Fibroblast of pulmonary artery (primary cell): ENCODE measurements at regions not wholly inside any gene's neighbourhood (a gene's known extent, or its start where the extent isn't known, plus 50 kb on each side); places are given as distances from the start of the nearest gene placed in this dataset.
A peak's percentile ranks its signal among the peaks of the same experiment; 100 is the strongest.
"Not testable (repeated sequence)": the region's sequence is repeated elsewhere in the genome, so short reads cannot be mapped to it uniquely, and the experiment has no call there.

ENCODE experiments used
- DNase-seq: peaks from one replicate; pipeline ENCODE4 v3.0.0-alpha.2; 2010; ENCODE audit warnings: low read depth
- H3K4me3 ChIP-seq: replicated peaks from 2 replicates; pipeline ENCODE4 v1.5.1; 2011; ENCODE audit warnings: low read depth, mild to moderate bottlenecking, control low read depth, low read length, moderate library complexity
- TF ChIP-seq, protein P1 (sequence below): IDR thresholded peaks from 2 replicates; pipeline ENCODE4 v1.5.1; 2011; ENCODE audit warnings: mild to moderate bottlenecking, control low read depth, low read length, inconsistent platforms; ENCODE audit errors: missing control alignments

DNA sequence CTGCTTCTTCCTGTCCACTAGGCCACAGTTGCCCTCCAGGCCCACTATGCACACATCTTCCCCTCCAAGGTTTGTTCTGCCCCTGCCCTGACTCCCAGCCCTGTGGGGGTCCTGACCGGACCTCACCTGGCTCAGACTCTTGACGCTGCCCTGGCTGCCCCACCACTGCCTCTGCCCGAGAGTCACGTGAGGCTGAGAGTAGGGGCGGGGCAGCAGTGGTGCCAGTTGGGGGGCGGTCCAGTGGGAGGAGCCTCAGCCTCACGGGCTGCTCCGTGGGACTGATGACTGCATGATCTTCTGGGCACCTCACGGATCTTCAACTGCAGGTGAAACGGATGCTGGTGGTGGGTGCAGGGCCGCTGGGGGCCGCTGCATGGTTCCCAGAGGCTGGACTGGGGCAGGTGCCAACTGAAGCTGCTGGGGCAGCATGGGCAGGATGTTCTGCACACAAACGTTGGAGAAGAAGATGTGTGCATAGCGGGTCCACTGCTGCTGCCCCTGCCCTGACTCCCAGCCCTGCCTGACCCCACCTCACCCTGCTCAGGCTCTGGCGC, 77.6 kb downstream of the HHIPL2 start:
- not testable (repeated sequence) for DNase-seq, H3K4me3 ChIP-seq

DNA sequence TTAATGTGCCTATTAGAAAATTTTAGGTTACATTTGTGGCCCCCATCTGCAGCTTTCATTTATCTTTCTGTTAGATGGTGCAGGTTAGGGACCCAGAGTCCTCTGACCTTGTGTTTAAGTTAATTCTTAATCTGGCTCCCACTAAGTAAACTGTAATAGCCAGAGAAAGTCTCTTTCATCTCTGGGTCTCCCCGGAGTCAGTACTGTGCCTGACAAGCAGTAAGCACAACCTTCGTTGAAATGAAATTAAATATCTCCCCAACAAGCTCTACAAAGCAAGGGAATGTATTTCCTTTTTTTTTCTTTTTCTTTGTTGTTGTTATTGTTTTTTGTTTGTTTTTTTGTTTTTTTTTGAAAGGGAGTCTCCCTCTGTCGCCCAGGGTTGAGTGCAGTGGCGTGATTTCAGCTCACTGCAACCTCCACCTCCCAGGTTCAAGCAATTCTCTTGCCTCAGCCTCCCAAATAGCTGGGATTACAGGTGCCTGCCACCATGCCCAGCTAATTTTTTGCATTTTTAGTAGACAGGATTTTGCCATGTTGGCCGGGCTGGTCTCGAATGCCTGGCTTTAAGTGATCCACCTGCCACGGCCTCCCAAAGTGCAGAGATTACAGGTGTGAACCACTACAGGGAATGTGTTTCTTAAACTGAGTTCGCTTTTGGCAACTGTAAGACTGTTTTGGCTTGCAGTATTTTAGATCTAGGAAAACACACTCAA, 81.6 kb downstream of the HHIPL2 start:
- no peak overlapping the region for H3K4me3 ChIP-seq
- TF ChIP-seq, protein P1, sequence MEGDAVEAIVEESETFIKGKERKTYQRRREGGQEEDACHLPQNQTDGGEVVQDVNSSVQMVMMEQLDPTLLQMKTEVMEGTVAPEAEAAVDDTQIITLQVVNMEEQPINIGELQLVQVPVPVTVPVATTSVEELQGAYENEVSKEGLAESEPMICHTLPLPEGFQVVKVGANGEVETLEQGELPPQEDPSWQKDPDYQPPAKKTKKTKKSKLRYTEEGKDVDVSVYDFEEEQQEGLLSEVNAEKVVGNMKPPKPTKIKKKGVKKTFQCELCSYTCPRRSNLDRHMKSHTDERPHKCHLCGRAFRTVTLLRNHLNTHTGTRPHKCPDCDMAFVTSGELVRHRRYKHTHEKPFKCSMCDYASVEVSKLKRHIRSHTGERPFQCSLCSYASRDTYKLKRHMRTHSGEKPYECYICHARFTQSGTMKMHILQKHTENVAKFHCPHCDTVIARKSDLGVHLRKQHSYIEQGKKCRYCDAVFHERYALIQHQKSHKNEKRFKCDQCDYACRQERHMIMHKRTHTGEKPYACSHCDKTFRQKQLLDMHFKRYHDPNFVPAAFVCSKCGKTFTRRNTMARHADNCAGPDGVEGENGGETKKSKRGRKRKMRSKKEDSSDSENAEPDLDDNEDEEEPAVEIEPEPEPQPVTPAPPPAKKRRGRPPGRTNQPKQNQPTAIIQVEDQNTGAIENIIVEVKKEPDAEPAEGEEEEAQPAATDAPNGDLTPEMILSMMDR = no peak
- no peak for DNase-seq

DNA sequence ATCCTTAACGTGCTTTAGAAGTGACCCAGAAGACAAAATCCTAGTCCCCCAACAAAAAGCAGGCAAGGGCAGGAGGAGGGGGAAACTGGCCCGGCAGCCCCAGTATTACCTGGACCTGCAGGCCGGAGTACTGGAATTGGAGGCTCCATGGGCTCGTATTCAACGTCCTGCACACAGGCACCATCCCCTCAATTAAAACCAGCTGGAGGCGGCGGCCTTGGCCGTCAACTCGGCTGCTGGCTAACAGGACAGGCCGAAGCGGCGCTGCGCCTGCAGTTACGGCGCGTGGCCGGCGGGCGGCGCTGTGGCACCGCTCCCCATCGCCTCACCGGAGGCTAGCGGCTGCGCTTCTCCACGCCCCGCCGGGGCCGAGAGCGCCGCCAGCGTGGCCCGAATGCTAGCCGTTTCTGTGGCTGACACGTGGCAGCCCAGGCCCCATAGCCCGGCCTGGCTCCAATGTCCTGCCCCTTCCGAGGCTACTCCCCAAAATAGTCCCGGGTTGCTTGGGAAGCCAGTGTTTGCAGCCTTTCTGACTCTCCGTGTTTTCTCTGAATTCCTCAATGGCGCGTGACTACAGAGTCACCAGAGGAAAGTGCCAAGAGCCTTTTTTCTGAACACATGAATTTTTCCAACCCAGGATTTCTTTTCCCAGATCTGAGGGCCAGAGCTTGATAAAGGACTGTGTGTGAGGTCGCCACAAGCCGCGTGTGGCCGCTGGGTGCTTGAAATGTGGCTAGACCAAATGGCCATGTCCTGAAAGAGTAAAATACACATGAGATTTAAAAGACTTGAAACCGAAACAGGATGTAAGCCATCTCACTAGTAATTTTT, 82.5 kb downstream of the HHIPL2 start:
- H3K4me3 ChIP-seq = peak overlapping the region; percentile 52
- TF ChIP-seq, protein P1 = peak; percentile 64
- DNase-seq = peak; percentile 95

DNA sequence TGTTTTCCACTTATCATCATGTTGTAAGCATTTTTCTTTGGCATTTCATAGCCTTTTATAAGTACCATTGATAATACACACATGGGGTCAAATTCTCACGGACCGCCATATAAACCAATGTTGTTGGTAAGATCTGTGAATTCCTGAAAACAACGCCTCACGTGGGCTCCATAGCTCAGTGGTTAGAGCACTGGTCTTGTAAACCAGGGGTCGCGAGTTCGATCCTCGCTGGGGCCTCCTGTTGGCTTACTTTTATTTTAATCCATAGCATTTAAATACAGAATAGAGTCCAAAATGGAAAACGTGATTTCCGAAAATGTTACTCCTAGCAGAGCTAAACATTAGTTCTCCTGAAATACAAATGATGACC, 83.1 kb downstream of the HHIPL2 start:
- TF ChIP-seq, protein P1 = no peak
- peak; percentile 74 for DNase-seq
- H3K4me3 ChIP-seq = peak overlapping the region; percentile 52

DNA sequence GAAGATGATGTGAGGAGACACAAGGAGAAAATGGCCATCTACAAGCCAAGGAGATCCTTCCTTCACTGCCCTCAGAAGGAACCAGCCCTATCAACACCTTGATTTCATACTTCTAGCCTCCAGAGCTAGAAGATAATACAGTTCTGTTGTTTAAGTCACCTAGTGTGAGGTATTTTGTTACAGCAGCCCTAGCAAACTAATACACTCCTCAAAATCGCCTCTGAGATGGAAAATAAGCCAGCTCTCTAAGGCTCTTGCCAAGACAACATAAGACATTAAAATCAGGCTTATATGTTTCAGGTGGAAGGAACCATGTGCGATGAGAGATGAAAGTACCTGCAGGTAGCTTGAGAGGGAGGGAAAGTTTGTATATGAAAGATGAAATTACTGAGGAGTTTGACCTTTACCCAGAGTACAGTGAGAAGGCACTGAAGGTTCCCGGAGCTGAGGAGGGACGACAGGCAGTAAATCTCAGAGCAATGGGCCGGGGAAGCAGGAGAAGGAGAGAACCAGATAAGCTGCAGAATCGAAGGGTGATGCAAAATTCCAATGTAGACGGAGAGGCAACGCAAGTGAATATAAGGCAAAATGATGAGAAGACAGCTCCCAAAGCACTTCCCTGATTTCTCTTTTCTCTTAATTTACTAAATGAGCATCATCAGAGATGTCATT, 84.7 kb downstream of the HHIPL2 start:
- no peak for DNase-seq
- no peak overlapping the region for H3K4me3 ChIP-seq
- TF ChIP-seq, protein P1 = no peak

DNA sequence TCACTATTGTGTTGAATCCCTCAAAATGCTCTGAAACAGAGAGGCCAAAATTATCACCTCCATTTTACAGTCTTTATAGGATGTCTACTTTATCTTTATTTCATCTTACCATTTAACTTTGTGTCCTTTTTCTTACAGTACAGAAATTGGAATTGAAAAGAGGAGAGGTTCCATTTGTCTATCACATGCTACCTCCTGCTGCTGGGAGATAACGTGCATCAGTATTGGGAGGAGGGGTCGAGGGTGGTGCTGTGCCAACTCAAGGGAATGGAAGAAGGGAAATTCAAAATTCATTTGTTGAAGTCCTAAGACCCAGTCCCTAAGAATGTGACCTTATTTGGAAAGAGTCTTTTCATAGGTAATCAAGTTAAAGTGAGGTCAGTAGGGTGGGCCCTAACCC, 85.3 kb downstream of the HHIPL2 start:
- TF ChIP-seq, protein P1 = no peak
- DNase-seq = no peak
- no peak overlapping the region for H3K4me3 ChIP-seq

DNA sequence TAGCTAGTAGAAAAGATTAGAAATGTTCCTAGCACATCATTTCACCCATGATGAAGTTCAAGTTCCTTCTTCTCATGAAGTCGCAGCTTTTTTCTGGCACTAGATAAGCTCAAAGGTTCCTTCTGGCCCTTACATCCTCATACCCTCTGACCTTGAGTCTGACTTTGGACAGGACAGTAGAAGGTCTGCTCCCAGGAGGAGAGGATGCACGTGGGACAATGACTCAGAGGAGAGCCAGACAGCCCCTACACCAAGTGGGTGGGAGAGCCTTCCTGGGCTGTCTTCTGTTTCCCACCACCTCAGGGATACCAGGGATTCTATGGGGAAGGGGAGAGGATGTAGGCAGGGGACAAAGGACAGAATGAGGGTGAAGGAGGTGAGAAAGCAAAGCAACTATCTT, 86.0 kb downstream of the HHIPL2 start:
- TF ChIP-seq, protein P1 = no peak

More for the DNA sequence above, 86.0 kb downstream of the HHIPL2 start:
- no peak for DNase-seq
- no peak overlapping the region for H3K4me3 ChIP-seq
